ENCODE measurements at regions not wholly inside any gene's neighbourhood (a gene's known extent, or its start where the extent isn't known, plus 50 kb on each side); places are given as distances from the start of the nearest gene placed in this dataset.

DNA sequence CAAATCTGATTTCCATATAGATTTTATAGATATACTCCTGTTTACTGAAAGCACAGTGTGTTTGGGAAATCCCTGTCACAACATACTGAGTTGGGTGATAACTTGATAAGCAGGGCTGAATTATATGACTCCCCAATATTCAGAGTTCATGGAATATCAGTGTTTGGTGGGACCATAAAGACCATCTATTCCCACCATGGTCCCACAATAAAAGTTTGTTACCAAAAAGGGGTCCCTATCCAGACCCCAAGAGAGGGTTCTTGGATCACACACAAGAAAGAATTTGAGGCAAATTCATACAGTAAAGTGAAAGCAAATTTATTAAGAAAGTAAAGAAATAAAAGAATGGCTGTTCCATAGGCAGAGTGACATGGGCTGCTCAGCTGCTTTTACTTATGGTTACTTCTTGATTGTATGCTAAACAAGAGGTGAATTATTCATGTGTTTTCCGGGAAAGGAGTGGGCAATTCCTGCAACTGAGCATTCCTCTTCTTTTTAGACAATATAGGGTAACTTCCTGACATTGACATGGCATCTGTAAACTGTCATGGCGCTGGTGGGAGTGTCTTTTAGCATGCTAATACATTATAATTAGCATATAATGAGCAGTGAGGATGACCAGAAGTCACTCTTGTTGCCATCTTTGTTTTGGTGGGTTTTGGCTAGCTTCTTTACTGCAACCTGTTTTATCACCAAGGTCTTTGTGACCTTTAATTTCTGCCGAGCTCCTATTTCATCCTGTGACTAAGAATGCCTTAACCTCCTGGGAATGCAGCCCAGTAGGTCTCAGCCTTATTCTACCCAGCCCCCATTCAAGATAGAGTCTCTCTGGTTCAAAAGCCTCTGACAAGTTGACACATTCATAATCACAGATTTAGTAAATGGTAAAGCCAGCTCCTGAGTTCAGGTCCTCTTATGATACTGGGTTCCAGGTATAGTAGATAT, 240.6 kb upstream of the PDGFD start:
- DNase-seq = no peak

DNA sequence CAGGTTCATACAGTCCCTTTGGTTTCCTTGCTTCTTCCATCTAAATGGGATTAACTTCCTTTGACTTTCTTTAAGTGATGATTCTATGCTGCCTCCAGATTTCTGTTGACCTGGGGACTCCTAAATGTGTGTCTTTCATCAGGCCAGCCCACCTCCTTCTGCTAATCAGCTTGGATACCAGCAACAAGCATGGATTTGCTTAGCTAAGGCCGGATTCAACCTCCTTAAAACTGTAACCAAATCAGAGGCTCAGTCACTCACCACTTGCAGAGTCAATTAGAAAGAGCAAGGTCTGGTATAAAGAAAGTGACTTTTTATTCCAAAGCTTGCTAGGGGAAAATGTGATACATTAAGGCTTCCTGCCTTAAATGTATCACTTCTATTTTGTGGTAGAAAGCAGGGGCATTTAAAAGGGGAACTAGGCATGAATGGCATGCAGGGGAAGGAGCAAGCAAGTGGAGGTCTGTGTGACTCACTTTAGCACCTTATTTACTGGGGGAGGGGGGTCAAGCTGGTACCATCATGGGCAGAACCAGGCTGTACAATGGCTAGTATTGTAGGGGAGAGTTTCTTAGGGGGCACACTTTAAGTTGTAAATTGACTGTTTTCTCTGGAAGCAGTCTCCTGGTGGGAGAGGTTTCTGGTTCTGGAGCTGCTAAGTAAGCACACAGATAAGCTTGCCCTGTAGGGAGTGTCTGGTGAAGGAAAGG, 239.0 kb upstream of the PDGFD start:
- no peak for DNase-seq

DNA sequence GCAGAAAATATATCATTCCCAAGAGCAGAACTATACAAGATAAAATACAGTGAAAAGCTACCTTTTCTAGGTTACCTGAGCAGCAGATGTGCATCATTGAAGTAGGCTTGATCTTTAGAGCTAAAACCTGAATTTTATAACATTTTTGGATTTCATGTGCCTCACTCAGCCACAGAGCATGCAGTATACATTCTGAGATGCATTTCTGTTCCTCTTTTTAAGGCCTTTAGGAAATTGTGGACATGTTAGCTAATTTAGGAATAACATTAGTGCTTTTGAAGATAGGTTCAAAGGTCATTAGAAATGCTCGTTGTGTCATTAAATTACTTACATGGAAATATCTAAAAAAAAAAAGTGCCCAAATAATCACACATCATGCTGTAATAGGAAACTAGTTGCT, 230.6 kb upstream of the PDGFD start:
- DNase-seq = no peak

DNA sequence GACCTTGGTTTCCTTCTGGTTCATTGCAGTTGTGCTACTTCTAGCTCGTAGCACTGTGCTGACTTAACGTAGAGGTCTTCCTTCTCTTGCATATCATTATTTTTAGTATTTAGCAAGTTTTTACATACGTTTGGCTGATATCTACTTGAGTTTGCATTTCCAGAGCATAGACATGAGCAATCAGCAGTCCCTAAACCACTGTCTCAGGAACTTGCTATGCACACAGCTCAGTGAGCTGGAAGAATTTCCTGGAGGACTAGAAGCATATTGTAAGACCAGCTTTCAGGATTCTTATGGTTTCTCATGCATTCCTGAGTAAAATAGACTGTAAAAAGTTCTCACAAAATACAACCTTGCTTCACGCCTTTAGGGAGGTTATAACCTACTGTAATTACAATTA, 226.7 kb upstream of the PDGFD start:
- no peak for DNase-seq

DNA sequence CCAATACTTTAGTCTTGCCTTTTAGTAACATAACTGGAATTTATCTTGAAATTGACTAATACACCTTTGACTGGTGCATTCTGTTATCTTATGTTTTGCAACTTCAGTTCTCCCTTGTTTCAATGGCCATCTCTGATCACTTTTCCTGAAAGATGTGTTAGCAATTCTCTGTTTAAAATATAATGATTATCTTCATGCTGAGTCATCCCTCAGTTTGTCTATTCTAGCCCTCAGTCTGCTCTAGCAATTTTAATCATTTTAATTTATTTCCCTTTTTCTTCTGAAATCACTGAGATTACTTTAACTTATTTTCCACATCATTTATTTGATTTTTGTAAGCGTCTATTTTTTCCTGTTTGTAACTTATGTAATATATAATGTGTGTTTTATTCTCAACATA, 221.9 kb upstream of the PDGFD start:
- DNase-seq = no peak

DNA sequence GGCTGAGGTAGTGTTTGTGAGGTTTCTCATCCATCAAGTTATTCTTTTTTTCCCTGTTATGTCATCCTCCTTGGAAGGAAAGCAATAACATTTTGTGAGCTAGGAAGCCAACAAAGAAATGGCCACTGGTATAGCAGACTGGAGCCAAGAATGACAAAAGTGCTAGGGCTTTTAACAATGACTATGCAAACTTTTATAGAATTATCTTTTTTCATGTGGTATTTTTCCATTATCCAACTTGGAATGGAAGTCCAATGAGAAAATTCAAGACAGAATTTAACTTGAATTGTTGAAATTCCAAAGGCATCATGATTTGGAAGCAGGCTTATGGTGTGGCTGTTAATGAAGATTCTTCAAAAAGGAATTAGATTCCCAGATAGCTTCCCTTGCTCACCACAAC, 216.4 kb upstream of the PDGFD start:
- DNase-seq = peak; percentile 37

DNA sequence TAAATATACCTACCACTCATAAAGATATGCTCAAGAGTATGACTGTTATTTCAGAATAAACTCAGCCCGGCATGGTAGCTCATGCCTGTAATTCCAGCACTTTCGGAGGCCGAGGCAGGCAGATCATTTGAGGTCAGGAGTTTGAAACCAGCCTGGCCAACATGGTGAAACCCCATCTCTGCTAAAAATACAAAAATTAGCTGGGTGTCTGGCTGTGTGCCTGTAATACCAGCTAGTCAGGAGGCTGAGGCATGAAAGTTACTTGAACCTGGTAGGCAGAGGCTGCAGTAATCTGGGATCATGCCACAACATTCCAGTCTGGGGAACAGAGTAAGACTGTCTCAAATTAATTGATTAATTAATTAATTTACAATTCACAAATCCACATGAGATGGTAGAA, 208.2 kb upstream of the PDGFD start:
- no peak for DNase-seq

DNA sequence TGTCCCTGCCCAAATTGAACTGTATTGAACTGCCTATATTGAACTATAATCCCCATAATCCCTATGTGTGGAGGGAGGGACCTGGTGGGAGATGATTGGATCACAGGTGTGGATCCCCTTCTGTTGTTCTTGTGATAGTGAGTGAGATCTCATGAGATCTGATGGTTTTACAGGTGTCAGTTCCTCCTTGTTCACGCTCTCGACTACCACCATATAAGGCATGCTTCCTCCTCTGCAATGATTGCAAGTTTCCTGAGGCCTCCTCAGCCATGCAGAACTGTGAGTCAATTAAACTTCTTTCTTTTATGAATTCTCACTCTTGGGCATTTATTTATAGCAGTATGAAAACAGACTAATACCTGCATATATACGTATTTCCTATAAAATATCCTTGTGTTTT, 206.5 kb upstream of the PDGFD start:
- DNase-seq = no peak

DNA sequence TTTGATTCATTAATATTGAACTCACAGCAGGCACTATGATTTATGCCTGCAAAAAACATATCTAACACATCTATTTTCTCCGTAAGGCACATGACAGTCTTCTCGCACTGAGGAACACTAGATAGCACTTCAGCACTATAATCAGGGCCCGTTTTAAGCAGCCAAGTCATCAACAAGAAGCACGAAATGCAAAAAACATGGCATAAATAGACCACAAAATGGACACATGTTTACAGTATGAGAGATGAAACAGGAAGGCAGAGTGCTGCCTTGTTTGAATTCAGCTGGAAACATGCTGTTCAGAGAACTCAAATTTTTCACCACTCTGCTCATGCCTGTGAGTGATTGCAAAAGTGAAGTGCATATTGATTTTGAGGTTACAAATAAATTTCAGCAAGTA, 205.8 kb upstream of the PDGFD start:
- no peak for DNase-seq

DNA sequence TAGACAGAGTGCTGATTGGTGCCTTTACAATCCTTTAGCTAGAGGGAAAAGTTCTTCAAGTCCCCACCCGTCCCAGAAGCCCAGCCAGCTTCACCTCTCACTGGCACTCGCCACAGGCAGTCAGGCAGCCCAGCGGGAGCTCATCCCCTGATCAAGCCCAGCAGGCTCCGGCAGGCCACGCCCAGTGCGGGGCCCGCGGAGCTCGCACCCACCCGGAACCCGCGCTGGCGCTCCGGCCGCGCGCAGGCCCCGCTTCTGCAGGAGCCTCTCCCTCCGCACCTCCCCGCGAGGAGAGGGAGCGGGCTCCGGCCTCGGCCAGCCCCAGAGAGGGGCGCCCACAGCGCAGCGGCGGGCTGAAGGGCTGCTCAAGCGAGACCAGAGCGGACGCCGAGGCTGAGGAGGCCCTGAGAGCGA, 202.4 kb upstream of the PDGFD start:
- DNase-seq = no peak

DNA sequence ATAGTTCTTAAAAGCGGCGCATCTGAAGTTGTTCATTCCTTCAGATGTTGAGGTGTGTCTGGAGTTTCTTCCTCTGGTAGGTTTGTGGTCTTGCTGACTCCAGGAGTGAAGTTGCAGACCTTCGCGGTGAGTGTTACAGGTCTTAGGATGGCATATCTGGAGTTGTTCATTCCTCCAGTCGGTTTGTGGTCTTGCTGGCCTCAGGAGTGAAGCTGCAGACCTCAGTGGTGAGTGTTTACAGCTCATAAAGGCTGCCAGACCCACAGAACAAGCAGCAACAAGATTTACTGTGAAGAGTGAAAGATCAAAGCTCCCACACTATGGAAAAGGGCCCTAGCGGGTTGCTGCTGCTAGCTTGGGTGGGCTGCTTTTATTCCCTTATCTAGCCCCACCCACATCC, 201.7 kb upstream of the PDGFD start:
- no peak for DNase-seq

DNA sequence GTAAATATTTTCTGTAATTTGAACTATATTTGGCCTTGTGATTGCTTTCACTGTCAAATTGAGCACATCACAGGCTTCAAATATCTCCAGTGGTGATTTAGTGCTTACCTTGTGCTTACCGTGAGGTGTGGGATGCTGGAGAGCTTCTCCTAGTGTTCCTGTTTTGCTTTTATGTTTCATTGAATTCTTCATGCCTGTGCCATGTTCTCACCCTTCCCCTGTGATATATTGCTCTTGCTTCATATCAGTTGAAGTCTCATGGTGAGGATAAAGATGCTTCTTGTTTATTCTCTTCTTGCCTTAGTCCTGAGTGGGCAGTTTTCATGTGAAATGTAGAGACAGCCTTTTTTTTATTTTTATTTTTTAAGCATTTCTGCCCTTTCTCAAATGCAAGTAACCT, 198.0 kb upstream of the PDGFD start:
- DNase-seq = no peak

DNA sequence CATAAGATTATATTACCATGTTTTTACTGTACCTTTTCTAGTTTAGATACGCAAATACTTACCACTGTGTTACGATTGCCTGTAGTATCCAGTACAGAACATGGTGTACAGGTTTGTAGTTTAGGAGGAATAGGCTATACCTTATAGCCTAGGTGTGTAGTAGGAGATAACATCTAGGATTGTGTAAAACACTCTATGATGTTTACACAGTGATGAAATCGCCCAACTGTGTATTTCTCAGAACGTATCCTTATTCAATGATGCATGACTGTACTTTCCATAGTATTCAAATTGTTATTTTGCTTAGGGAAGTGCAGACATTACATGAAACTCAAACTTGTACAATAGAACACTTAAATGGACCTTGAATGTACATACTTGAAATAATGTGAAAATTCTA, 188.1 kb upstream of the PDGFD start:
- DNase-seq = no peak

DNA sequence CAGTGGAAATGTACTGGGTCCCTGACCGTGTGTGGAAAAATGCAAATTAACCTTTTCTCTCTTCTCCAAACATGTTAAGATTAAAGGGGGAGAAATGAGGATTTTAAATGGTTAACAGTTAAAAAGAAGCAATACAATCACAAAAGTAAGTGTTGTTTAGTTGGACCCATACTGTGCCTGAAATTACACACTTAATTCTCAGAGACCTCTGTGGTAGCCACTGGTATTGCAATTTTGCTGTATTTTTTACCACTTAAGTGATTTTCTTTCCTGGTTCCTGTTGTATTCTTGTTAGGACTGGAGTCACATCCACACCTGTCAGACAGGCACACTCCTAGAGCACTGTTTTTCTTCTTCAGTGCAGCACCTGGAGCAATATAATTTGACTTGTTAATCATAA, 179.6 kb upstream of the PDGFD start:
- DNase-seq = no peak

DNA sequence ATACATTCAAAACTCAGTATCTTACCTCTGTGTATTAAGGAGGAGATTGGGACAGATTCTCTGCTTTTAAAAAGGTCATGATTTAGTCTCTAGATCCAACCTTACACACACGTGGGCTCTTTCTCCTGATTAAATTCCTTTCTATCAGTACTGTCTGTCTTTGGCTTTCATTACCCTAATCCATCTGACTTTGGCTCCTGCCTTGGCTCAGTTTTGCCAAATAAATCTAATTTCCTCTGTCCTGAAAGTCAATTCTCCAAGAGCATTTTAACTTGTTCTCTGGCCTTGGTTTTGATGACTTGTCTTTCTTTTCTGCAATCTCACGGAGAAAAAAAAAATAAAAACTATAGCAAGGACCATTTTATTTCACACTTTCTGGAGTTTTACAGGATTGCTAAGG, 176.6 kb upstream of the PDGFD start:
- no peak for DNase-seq

DNA sequence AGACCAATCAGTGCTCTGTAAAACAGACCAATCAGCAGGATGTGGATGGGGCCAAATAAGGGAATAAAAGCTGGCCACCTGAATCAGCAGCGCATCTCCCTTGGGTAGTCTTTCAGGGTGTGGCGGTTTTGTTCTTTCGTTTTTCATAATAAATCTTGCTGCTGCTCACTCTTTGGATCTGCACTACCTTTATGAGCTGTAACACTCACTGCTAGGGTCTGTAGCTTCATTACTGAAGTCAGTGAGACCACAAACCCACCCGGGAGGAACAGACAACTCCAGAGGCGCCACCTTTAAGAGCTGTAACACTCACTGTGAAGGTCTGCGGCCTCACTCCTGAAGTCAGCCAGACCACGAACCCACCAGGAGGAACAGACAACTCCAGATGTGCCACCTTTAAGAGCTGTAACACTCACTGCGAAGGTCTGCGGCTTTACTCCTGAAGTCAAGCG, 175.5 kb upstream of the PDGFD start:
- DNase-seq = no peak

DNA sequence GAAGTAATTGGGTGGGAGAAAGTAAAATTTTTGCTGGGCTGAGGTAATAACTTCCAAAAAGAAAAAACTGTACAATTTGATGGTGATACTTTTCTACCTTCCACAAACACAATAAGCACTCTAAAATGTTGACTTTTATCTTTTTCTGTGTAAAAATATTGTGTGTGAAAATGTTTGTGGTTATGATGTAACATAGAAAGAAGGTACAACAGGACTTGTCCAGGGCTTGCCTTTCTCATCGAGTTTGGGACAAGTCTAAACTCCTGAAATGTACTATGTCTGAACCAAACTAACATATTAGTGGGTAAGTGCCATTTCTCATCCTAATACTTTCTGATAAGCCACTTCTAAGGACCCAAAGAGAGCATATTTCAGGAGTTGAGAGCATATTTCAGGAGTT, 174.2 kb upstream of the PDGFD start:
- no peak for DNase-seq

DNA sequence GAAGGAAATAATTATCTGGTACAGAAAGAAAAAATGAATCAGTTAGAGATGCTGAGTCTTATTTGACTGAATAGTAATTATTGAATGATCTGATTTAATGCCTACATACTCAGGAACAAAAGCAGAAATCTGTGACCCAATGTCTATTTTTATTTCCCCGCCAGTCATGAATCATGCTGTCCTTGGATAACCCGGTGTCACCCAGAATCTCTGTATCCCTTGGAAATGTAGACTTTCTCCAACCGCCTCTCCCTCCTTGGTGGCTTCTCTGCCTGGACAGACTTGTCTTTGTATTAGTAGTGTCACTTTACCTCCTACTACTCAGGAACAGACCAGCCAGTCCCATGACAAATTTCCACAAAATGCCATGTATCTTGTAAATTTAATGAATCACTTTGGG, 173.3 kb upstream of the PDGFD start:
- DNase-seq = no peak

DNA sequence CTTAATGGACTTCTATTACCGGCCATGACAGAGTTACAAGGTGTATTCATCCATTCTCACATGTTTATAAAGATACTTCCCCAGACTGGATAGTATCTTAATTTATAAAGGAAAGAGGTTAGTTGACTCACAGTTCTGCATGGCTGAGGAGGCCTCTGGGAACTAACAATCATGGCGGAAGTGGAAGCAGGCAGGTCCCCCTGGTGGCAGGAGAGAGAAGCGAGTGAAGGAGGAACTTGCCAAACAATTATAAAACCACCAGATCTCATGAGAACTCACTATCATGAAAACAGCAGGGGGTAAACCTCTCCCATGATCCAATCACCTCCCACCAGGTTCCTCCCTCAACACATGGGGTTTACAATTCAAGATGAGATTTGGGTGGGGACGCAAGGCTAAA, 170.0 kb upstream of the PDGFD start:
- DNase-seq = no peak

DNA sequence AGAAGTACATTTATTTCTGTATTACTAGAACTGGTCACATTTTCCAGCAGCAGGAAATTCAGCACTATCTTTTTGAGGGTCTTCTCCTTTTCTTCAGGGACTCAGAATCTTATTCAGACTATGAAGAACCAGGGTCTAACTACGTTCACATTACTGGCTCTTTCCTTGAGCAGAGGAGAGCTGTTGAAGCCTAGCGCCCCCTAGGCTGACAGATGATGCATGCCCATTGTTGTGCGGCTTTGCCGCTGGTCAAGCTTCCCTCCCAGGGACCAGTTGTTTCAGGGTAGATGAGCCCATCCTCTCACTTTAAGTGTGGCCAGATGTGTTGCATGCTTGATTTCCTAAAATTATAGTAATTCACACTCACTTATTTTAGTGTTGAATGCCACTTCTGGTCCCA, 168.2 kb upstream of the PDGFD start:
- no peak for DNase-seq

DNA sequence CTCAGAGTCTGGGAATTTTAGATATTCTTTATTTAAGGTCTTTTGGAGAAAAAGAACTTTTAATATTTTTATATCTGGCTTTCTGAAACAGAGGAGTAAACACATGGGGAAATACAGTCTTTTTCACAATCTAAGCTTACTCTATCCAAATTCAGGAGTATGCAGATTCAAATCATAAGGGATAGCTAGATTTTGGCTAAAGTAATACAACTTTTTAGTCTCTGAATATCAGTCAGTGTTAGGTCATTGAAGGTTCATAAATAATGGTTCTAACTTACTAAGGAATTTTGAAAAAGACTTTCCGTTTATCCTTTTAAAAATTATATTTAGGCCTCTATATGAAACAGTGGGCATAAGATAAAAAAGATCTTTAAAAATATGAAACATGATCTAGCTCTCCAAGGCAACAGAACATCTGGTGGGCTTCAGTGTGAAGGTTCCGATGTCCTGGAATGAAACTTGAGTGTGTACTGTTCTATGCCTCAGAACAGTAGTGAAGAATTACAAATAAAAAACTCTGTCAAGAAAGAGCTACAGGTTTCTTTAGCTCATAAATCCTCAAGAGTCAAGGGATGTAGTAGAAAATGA, 165.2 kb upstream of the PDGFD start:
- no peak for DNase-seq

DNA sequence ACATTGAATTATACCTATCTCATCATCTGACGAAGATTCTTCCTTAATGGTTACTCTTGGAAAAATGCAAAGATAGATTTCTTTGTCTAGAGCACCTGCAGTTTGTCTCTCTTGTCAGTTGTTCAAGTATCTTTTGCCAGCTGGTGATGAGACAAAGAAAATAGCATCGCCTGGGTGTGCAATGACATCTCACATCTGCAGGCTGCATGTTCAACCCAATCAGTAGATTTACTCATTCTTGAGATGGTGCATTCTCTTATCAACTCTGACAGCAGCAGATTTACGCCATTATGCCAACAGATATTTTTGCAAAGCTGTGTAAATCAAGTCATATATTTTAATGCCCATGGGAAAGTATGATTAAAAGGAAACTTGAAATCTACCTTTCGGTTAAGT, 164.6 kb upstream of the PDGFD start:
- no peak for DNase-seq

DNA sequence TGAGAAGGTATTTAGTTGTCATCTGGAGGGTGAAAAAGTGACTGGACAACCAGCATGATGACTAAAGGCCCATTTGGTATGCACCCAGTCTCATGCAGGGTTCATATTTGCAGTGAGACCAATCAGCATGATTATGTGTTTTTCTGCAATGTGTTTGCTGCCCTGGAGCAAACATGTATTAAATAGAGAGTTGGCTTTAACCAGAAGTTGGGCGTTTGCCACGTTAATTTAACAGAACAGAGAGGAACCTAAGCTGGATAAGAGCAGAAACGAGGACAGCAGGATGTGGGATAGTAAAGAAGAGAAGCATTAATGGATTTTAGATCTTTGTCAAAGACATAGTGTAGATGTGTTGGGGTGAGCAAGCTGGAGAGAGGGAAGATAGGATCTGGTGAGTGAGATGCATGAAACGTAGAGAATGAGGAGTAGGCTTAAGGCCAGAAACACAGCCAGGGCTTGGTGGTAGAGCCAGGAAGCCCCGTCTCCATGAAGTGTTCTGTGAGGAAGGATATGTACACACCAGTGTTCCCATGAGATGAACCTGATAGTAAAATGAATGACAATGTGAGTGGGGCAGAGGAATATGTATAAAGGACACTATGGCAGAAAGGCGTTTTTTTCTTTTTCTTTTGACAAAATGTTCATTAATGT, 164.0 kb upstream of the PDGFD start:
- peak; percentile 45 for DNase-seq

DNA sequence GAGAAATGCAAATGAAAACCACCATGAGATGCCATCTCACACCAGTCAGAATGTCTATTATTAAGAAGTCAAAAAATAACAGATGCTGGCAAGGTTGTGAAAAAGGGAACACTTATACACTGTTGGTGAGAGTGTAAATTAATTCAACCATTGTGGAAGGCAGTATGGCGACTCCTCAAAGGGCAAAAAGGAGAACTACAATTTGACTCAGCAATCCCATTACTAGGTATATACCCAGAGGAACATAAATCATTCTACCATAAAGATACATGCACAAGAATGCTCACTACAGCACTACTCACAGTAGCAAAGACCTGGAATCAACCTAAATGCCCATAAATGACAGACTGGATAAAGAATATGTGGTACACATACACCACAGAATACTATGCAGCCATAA, 161.1 kb upstream of the PDGFD start:
- DNase-seq = no peak

All from NCI-H446 treated with DMSO at 0.1 percent for 48 hours (cell line).